ENCODE measurements at regions not wholly inside any gene's neighbourhood (a gene's known extent, or its start where the extent isn't known, plus 50 kb on each side); places are given as distances from the start of the nearest gene placed in this dataset.

GRCh38 chr2:18651842-18652774, 62.7 kb upstream of the NT5C1B start:
- DNase-seq (ENCODE audit: low read depth in 2 of 2): no peak

- no peak for DNase-seq (ENCODE audit: low read depth in 2 of 2)
Observed at GRCh38 chr2:18650221-18650620, 60.9 kb upstream of the NT5C1B start.

DNA sequence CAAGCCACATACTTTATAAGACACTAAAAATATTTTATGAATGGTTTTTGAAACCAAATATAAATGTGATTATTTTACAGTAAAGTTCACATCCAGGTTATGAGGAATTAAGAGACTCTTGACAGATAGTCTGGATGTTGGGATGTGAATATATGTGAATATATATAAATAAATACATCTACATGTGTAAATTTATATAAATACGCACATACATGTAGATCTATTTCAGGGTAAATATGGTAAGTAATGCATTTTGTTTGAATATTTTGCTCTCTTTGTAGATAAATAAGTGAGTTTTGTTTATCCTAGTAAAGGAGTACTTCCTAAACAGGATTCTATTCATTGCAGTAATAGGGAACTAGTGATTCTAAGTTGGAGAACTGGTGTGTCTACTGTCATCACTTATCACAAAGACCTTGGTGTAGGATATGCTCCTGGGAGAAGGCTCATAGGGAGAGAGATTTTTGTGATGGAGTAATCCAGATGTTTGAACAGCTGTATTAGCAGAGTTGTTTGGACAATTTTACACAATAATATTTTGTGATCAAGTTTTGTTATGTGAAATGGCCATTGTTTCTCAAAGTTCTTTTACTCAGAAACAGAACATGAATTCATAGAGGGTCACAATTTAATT, 60.2 kb upstream of the NT5C1B start:
- DNase-seq (ENCODE audit: low read depth in 2 of 2): no peak

DNA sequence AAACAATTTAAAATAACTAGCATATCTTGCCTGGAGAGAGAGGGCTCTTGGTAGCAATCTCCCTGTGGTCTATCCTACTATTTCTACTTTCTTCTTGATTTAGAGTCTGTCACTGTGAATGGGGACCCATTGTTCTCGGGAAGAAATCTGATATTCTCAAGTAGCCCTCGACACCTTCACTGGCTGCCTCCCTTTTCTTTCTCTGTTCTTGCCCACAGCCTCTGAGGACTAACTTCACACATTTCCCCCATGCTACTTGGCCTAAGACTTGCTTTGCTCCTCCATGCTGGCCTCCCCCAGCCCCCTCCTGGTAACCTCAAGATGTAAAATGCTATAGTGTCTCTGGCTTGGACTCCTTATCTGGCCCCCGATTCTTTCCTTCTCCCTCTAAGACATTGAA, 58.8 kb upstream of the NT5C1B start:
- DNase-seq (ENCODE audit: low read depth in 2 of 2): no peak

DNA sequence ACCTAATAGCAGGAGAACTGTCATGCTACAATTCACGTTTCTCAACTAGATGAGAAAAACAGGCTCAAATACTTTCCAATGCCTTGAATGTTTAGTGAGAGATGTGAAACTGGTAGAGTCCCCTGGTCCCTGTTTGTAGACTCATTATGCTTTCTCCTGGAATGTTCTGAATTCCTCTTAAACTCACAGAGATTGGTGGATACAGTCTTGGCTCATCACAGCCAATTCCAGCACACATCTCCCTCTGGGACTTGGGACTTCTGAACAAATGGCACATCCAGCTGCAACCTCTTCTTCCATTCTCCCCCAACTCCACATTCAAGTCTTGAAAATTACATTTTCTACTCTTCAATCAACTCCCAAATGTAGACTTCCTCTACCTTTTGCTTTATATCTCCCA, 58.4 kb upstream of the NT5C1B start:
- no peak for DNase-seq (ENCODE audit: low read depth in 2 of 2)

DNA sequence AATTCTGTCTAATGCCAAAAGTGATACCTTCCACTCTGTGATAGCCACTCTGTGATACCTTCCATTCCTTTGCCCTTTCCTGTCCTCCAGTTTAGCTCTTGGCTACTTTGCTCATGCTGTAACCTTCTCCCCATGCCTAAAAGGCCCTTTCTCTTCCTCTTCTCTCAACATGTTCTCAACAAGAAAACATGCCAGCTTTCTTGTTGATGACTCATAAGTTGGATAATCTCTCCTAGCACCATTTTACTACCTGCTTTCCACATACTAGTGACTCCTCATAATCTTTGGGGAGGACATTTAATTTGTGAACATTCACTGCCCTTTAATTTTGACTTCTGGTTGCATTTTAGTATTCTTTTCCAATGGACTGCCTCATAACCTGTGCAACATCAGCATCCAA, 55.9 kb upstream of the NT5C1B start:
- no peak for DNase-seq (ENCODE audit: low read depth in 2 of 2)

- no peak for DNase-seq (ENCODE audit: low read depth in 2 of 2)
Observed at GRCh38 chr2:18644115-18644462, 54.7 kb upstream of the NT5C1B start.

DNA sequence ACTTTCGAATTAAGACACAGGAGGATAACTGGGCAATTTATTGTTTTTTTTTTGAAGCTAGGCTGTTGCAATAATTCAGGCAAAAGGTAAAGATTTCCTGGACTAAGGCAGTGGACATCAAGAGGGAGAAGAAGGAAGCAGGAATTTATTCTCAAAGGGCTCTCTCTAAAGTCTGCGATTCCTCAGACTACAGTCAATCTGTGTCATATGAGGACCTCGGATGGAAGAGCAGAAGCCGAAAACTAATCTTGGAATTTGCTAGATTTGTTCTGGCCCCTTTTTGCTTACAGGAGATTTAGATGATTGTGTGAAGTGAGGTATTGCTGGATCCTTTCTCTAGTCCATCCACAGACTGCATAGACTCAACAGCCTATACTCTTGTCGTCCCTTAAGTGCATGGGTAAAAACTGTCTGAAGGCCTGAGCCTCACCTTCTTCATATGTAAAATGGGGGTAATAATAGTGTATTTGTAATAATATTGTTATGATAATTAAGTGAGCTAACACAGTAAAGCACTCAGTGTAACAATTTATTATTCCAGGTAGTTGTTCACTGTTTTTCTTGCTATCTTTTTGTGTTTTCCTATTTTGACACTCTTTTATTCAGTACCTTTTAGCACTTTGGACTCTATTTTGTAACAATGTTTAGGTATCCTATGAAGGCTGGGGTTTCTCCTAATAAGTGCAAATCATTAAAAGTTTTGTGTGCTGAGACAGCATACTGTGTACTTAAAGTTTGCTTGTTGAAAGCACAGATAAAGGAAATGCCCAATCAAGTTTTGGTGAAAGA, 54.2 kb upstream of the NT5C1B start:
- DNase-seq (ENCODE audit: low read depth in 2 of 2): no peak

GRCh38 chr2:18641823-18642222, 52.5 kb upstream of the NT5C1B start:
- DNase-seq (ENCODE audit: low read depth in 2 of 2): no peak

DNA sequence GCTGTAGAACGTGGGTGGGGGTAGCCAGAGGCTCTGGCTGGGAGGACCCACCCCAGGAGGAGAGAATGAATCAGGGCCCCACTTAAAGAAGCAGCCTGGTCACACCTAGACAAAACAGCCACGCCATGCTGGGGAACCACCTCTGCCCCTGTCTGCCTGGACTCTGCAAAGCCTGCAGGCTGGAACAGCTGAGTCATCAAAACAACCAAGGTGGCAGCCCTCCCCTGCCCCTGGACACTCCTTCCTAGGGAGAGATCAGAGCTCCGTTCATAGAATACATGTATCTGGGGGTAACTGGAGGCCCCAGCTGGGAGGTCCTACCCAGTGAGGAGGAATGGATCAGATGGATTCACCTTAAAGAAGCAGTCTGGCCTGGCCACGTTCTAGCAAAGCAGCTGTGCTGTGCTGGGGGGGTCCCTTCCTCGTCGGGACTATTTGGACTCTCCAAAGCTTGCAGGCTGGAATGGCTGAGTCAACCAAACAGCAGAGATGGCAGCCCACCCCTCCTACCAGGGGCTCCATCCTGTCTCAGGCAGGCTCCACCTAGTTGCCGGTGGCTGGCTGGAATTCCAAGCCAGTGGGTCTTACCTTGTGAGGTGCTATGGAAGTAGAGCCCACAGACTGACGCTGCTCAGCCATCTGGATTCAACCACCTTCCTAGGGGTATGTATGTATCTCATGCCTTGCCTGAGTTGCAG, 50.5 kb upstream of the NT5C1B start:
- no peak for DNase-seq (ENCODE audit: low read depth in 2 of 2)

All from stimulated activated CD4-positive, alpha-beta T cell treated with anti-CD3 and anti-CD28 coated beads, Interleukin-12 subunit alpha, Interleukin-12 subunit beta, amount 100 ng/mL, for 24 hours (primary cell).